HL-60 (cell line): ENCODE measurements at regions not wholly inside any gene's neighbourhood (a gene's known extent, or its start where the extent isn't known, plus 50 kb on each side); places are given as distances from the start of the nearest gene placed in this dataset.

ENCODE experiments used
- CTCF ChIP-seq: IDR thresholded peaks from one replicate; pipeline ENCODE4 v1.5.1; 2011; ENCODE audit warnings: low read length, control low read depth, inconsistent platforms; ENCODE audit not compliant: insufficient read depth
- GABPA ChIP-seq: IDR thresholded peaks from 2 replicates; pipeline ENCODE4 v1.6.1; 2012; ENCODE audit warnings: low read depth

- TF ChIP-seq CTCF (no peak), GABPA (no peak)
These were observed 519.6 kb downstream of the KLF5 start for GRCh38 chr13:73578251-73578875.
